Panc1 (cell line): ENCODE measurements at regions not wholly inside any gene's neighbourhood (a gene's known extent, or its start where the extent isn't known, plus 50 kb on each side); places are given as distances from the start of the nearest gene placed in this dataset.

Experiments used
- ATAC-seq: fragments of 200-7000 bp; cut with Tn5 transposase; 2 replicates; pipeline ENCODE4 v1.9.1; 2020; ENCODE audit warnings: mild to moderate bottlenecking, moderate library complexity
- BruUV-seq: library from RNA; stranded (reverse); fragments of 400-500 nt; replicated peaks from 2 replicates; lab custom pipeline; 2021; lab: Mats Ljungman, UMichigan
- CTCF ChIA-PET: fragments of 300-600 bp; sonication (Branson Sonifier 250); formaldehyde crosslinking; loops from one replicate; lab custom pipeline; 2022; ENCODE audit warnings: antibody characterized with exemption; lab: Charles Lee
- POLR2A ChIA-PET: fragments of 300-600 bp; sonication (Branson Sonifier 250); formaldehyde crosslinking; loops from one replicate; lab custom pipeline; 2022; ENCODE audit warnings: antibody characterized with exemption; lab: Charles Lee
- DNase-seq: peaks from one replicate; pipeline ENCODE4 v3.0.0-alpha.2; 2010; ENCODE audit warnings: low read depth, low spot score
- H3K27ac ChIP-seq: 2 replicates; pipeline ENCODE4 v1.5.1; 2011; ENCODE audit warnings: mild to moderate bottlenecking, low read length, inconsistent platforms
- H3K27me3 ChIP-seq: fragments of 200-500 bp; sonication (Bioruptor generic); 2 replicates; pipeline ENCODE4 v1.6.0; 2014; ENCODE audit warnings: low read length, inconsistent platforms; ENCODE audit not compliant: control insufficient read depth, insufficient read depth
- H3K36me3 ChIP-seq: fragments of 200-500 bp; sonication (Bioruptor generic); 2 replicates; pipeline ENCODE4 v1.5.1; 2014; ENCODE audit warnings: inconsistent platforms, mild to moderate bottlenecking, low read length, moderate library complexity; ENCODE audit not compliant: control insufficient read depth, insufficient read depth
- H3K4me1 ChIP-seq: 2 replicates; pipeline ENCODE4 v1.5.1; 2011; ENCODE audit warnings: inconsistent platforms, mild to moderate bottlenecking, low read length, moderate library complexity; ENCODE audit not compliant: control insufficient read depth, insufficient read depth
- H3K4me3 ChIP-seq, 2 experiments: 2 replicates each; pipeline ENCODE4 v1.5.1; 2011 to 2012; ENCODE audit warnings: low read depth in 2 of 2, low read length in 2 of 2, mild to moderate bottlenecking in 2 of 2, inconsistent platforms in 1 of 2, moderate library complexity in 1 of 2
- H3K9me3 ChIP-seq: fragments of 200-500 bp; sonication (Bioruptor generic); 2 replicates; pipeline ENCODE4 v1.5.1; 2014; ENCODE audit warnings: low read depth, mild to moderate bottlenecking, inconsistent platforms, low read length, moderate library complexity; ENCODE audit not compliant: control insufficient read depth, insufficient read depth
- CTCF ChIP-seq: fragments of 450-650 bp; IDR thresholded peaks from 2 replicates; pipeline ENCODE4 v1.5.1; 2017; ENCODE audit warnings: mild to moderate bottlenecking
- POLR2AphosphoS5 ChIP-seq: IDR thresholded peaks from 2 replicates; pipeline ENCODE4 v1.6.1; 2012; ENCODE audit warnings: mild to moderate bottlenecking, low read depth, low read length, moderate library complexity
- REST ChIP-seq, 2 experiments: IDR thresholded peaks; 2 replicates each; pipeline ENCODE4 v1.6.1; 2011 to 2012; ENCODE audit warnings: low read depth in 2 of 2, control low read depth in 1 of 2, low read length in 1 of 2, mild to moderate bottlenecking in 1 of 2, moderate library complexity in 1 of 2; ENCODE audit not compliant: insufficient read depth in 1 of 2
- SIN3A ChIP-seq: IDR thresholded peaks from 2 replicates; pipeline ENCODE4 v1.6.1; 2012; ENCODE audit warnings: low read depth, mild to moderate bottlenecking, low read length, moderate library complexity, borderline replicate concordance; ENCODE audit not compliant: insufficient read depth
- TCF7L2 ChIP-seq: IDR thresholded peaks from 2 replicates; pipeline ENCODE4 v1.6.1; 2011; ENCODE audit warnings: mild to moderate bottlenecking, low read depth, low read length, inconsistent platforms
- in situ Hi-C: cut with HindIII; loops from 2 replicates; pipeline ENCODE4 v1.10.0; 2016; ENCODE audit warnings: low sequenced_read_pairs, low pct_unique_long_range_greater_than_20kb
- intact Hi-C: fragments of 100-400 bp; cut with micrococcal nuclease; formaldehyde crosslinking; loops from one replicate; pipeline ENCODE4 v1.10.0; 2022; ENCODE audit not compliant: unreplicated experiment

- BruUV-seq, result no TSS peak
- in situ Hi-C loops, result no loop called here
- intact Hi-C loops, result no loop called here
- ChIA-PET CTCF (no interaction called here), POLR2A (no interaction called here)
- Histone ChIP-seq H3K4me3 (no peak overlapping the region), H3K4me1 (no peaks in the 10 kb centered on the region), H3K9me3 (no peaks in the 10 kb centered on the region), H3K36me3 (no peaks in the 10 kb centered on the region), H3K27me3 (no peaks in the 10 kb centered on the region), H3K27ac (no peak overlapping the region)
- DNase-seq, result no peak
- no peak for TF ChIP-seq REST (IDR thresholded peaks at IDR 0.05; ENCODE audit: insufficient read depth in 1 of 2, low read depth in 2 of 2, low read length in 1 of 2)
- TF ChIP-seq TCF7L2, result no peak
- TF ChIP-seq SIN3A, result no peak
- TF ChIP-seq POLR2AphosphoS5, result no peak
- no peak for TF ChIP-seq CTCF
- no peak for ATAC-seq
Measured at GRCh38 chrX:873016-873415, 242.4 kb downstream of the SHOX start.

- no peak overlapping the region for H3K4me3 ChIP-seq
- intact Hi-C loops (no loop called here), in situ Hi-C loops (no loop called here)
- ATAC-seq (no peak), DNase-seq (no peak)
- ChIA-PET CTCF (no interaction called here), POLR2A (no interaction called here)
- H3K36me3 ChIP-seq, result no peaks in the 10 kb centered on the region
- TF ChIP-seq REST (IDR thresholded peaks at IDR 0.05; ENCODE audit: insufficient read depth in 1 of 2, low read depth in 2 of 2, low read length in 1 of 2) (no peak), POLR2AphosphoS5 (no peak), CTCF (no peak), SIN3A (no peak), TCF7L2 (no peak)
- no peaks in the 10 kb centered on the region for H3K4me1 ChIP-seq
- H3K27me3 ChIP-seq, result no peaks in the 10 kb centered on the region
- no peak overlapping the region for H3K27ac ChIP-seq
- no TSS peak for BruUV-seq
- H3K9me3 ChIP-seq, result no peaks in the 10 kb centered on the region
Measured at GRCh38 chrX:872090-872489, 241.5 kb downstream of the SHOX start.
